ENCODE measurements at regions not wholly inside any gene's neighbourhood (a gene's known extent, or its start where the extent isn't known, plus 50 kb on each side); places are given as distances from the start of the nearest gene placed in this dataset.

DNA sequence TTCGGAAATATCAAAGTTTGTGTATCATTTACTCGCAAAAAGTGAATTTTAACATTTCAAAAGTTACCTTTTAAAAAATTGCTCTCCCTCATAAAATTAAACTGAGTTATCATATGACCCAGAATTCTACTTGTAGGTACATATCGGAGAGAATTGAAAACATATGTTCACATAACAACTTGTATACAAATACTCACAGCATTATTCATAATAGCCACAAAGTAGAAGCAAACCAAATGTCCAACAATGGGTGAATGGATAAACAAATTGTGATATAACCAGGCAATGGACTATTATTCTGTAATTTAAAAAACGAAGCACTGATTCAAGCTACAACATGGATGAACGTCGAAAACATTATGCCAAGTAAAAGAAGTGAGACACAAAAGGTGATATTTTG lies 412.0 kb upstream of the TCF4 start:
- 100% methylated on average over 2 of the region's 6 CpGs for WGBS (ENCODE audit: insufficient coverage)
- Histone ChIP-seq H3K9ac (ENCODE audit: insufficient read depth, low read length, poor library complexity, severe bottlenecking) (no peak overlapping the region), H2AFZ (ENCODE audit: insufficient read depth, low read depth, low read length, poor library complexity, severe bottlenecking) (no peak overlapping the region), H3K4me1 (ENCODE audit: control insufficient read depth in 1 of 2, insufficient read depth in 2 of 2, low read length in 2 of 2) (peaks cover 0 to 4% of the 10 kb centered on the region in 2 donors), H3K9me3 (replicated peaks in 1 of 2; ENCODE audit: control insufficient read depth in 1 of 2, insufficient read depth in 1 of 2, low read length in 2 of 2) (no peaks in the 10 kb centered on the region), H3K4me2 (replicated peaks; ENCODE audit: extremely low read depth, low read length, poor library complexity, severe bottlenecking) (no peak overlapping the region), H3K4me3 (replicated peaks in 1 of 3; ENCODE audit: low read depth in 2 of 3, low read length in 3 of 3) (no peak overlapping the region), H3K79me2 (ENCODE audit: insufficient read depth, low read length) (no peaks in the 10 kb centered on the region), H3K36me3 (replicated peaks in 1 of 2; ENCODE audit: control insufficient read depth in 1 of 2, insufficient read depth in 2 of 2, low read length in 2 of 2) (no peaks in the 10 kb centered on the region), H3K27ac (ENCODE audit: low read depth in 1 of 2, low read length in 2 of 2) (no peak overlapping the region), H4K20me1 (ENCODE audit: insufficient read depth, low read length) (no peaks in the 10 kb centered on the region), H3K27me3 (ENCODE audit: control insufficient read depth in 2 of 2, insufficient read depth in 2 of 2, low read length in 2 of 2) (no peaks in the 10 kb centered on the region)
- H3K9me3 Mint-ChIP-seq, result peaks cover 0 to 2% (median 0%) of the 10 kb centered on the region in 7 donors
- DNase-seq, result no peak
- H3K4me1 Mint-ChIP-seq, result peaks cover 8% of the 10 kb centered on the region
- TF ChIP-seq, protein P1, sequence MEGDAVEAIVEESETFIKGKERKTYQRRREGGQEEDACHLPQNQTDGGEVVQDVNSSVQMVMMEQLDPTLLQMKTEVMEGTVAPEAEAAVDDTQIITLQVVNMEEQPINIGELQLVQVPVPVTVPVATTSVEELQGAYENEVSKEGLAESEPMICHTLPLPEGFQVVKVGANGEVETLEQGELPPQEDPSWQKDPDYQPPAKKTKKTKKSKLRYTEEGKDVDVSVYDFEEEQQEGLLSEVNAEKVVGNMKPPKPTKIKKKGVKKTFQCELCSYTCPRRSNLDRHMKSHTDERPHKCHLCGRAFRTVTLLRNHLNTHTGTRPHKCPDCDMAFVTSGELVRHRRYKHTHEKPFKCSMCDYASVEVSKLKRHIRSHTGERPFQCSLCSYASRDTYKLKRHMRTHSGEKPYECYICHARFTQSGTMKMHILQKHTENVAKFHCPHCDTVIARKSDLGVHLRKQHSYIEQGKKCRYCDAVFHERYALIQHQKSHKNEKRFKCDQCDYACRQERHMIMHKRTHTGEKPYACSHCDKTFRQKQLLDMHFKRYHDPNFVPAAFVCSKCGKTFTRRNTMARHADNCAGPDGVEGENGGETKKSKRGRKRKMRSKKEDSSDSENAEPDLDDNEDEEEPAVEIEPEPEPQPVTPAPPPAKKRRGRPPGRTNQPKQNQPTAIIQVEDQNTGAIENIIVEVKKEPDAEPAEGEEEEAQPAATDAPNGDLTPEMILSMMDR (IDR thresholded peaks at IDR 0.05), result no peak
- intact Hi-C loops (cut with micrococcal nuclease), result no loop called here
- H3K27ac Mint-ChIP-seq, result no peak overlapping the region
- no peak overlapping the region for H3K4me3 Mint-ChIP-seq
- no peaks in the 10 kb centered on the region for H3K36me3 Mint-ChIP-seq
- H3K27me3 Mint-ChIP-seq (ENCODE audit: low read depth in 3 of 3), result peaks cover 0 to 4% (median 0%) of the 10 kb centered on the region in 3 donors

DNA sequence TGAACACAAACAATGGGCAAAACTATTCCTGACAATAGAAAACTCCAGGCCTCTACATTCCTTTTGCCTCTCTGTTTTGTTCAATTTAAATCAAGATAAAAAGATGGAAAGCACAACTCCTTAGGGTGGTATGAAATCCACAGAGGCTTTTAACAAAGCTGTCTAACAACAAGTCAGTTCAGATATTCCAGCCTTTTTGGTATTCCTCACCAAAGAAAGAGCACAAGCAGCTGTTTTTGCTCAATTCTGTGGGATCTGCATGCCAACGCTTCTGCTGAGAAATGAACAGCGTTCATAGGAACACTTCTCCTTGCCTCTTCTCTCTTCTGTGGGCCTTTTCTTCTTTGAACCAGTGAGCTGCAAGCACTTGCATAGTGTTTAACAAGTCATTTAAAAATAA lies 411.6 kb upstream of the TCF4 start:
- intact Hi-C loops (cut with micrococcal nuclease), result no loop called here
- no peak for DNase-seq
- no peaks in the 10 kb centered on the region for H3K36me3 Mint-ChIP-seq
- peaks cover 0 to 2% (median under 1%) of the 10 kb centered on the region in 7 donors for H3K9me3 Mint-ChIP-seq
- WGBS (ENCODE audit: insufficient coverage), result 95% methylated on average over 2 of the region's 2 CpGs
- Histone ChIP-seq H3K27me3 (ENCODE audit: control insufficient read depth in 2 of 2, insufficient read depth in 2 of 2, low read length in 2 of 2) (no peaks in the 10 kb centered on the region), H3K4me1 (ENCODE audit: control insufficient read depth in 1 of 2, insufficient read depth in 2 of 2, low read length in 2 of 2) (peaks cover 0 to 4% of the 10 kb centered on the region in 2 donors), H3K79me2 (ENCODE audit: insufficient read depth, low read length) (no peaks in the 10 kb centered on the region), H3K9ac (ENCODE audit: insufficient read depth, low read length, poor library complexity, severe bottlenecking) (no peak overlapping the region), H3K4me2 (replicated peaks; ENCODE audit: extremely low read depth, low read length, poor library complexity, severe bottlenecking) (no peak overlapping the region), H3K9me3 (replicated peaks in 1 of 2; ENCODE audit: control insufficient read depth in 1 of 2, insufficient read depth in 1 of 2, low read length in 2 of 2) (no peaks in the 10 kb centered on the region), H4K20me1 (ENCODE audit: insufficient read depth, low read length) (no peaks in the 10 kb centered on the region), H3K27ac (ENCODE audit: low read depth in 1 of 2, low read length in 2 of 2) (no peak overlapping the region), H2AFZ (ENCODE audit: insufficient read depth, low read depth, low read length, poor library complexity, severe bottlenecking) (no peak overlapping the region), H3K4me3 (replicated peaks in 1 of 3; ENCODE audit: low read depth in 2 of 3, low read length in 3 of 3) (no peak overlapping the region), H3K36me3 (replicated peaks in 1 of 2; ENCODE audit: control insufficient read depth in 1 of 2, insufficient read depth in 2 of 2, low read length in 2 of 2) (no peaks in the 10 kb centered on the region)
- TF ChIP-seq, protein P1 (IDR thresholded peaks at IDR 0.05), result no peak
- no peak overlapping the region for H3K4me3 Mint-ChIP-seq
- H3K4me1 Mint-ChIP-seq, result peaks cover 8% of the 10 kb centered on the region
- no peak overlapping the region for H3K27ac Mint-ChIP-seq
- peaks cover 0 to 4% (median 0%) of the 10 kb centered on the region in 3 donors for H3K27me3 Mint-ChIP-seq (ENCODE audit: low read depth in 3 of 3)
